GM12864 (cell line): ENCODE measurements at regions not wholly inside any gene's neighbourhood (a gene's known extent, or its start where the extent isn't known, plus 50 kb on each side); places are given as distances from the start of the nearest gene placed in this dataset.

Experiments used
- DNase-seq: peaks from one replicate; pipeline ENCODE4 v3.0.0-alpha.2; 2011; ENCODE audit warnings: low read depth
- H3K4me3 ChIP-seq: 2 replicates; pipeline ENCODE4 v1.5.1; 2011; ENCODE audit warnings: mild to moderate bottlenecking, low read depth, low read length, control low read depth
- CTCF ChIP-seq: IDR thresholded peaks from 2 replicates; pipeline ENCODE4 v1.5.1; 2011; ENCODE audit warnings: low read depth, mild to moderate bottlenecking, moderate library complexity, low read length, control low read depth, inconsistent platforms; ENCODE audit errors: missing control alignments

DNA sequence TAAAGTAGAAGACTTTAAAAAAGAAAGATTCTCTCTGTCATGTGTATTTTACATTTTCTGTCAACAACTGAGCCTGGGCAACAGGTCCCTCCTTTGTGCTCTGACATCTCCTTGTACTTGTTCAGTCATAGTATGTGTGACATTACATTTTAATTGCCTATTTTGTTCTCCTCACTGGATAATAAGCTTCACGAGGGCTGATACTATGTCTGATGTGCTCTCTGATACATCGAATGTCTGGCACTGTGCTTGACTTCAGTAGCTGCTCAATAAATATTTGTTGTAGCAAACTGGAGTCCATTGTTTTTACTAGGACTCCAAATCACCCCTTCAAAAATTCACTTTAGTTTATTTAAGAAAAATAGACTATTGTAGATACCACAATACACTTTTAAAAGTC, 482.0 kb downstream of the RASEF start:
- TF ChIP-seq CTCF, result no peak

DNA sequence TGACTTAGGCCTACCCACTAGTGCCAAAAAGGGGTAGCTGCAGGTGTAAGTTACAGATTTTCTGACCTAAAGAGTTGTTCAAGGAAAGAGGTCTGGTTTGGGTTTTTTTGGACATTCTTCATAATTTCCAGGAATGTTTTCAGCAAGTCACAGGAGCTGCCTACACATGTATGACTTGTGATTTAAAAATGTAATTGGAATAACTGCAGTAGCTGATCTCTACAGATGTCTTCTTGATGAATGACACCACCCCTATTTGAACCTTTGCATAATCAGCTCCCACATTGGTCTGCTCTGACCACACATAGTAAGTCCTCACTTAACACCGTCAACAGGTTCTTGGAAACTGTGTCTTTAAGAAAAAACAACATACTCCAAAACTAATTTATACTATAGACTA, 481.4 kb downstream of the RASEF start:
- no peak overlapping the region for H3K4me3 ChIP-seq
- no peak for DNase-seq
- TF ChIP-seq CTCF, result no peak

More for the DNA sequence above, 482.0 kb downstream of the RASEF start:
- DNase-seq, result no peak
- no peak overlapping the region for H3K4me3 ChIP-seq

DNA sequence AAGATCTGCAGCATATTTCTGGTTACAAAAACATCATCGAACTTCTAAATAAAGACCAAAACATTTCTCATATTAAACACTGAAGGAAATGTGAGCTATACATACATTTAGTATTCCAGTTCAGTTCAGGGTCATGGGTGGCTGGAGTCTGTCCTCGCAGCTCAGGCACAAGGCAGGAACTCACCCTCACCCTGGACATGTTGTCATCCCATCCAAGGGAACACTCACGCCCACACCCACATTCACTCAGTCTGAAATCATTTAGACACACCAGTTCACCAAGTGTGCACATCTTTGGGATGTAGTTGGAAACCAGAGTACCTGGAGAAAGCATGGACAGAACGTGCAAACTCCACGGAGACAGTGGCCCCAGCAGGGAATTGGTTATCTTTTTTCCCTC, 481.0 kb downstream of the RASEF start:
- DNase-seq, result no peak
- H3K4me3 ChIP-seq, result no peak overlapping the region
- no peak for TF ChIP-seq CTCF

DNA sequence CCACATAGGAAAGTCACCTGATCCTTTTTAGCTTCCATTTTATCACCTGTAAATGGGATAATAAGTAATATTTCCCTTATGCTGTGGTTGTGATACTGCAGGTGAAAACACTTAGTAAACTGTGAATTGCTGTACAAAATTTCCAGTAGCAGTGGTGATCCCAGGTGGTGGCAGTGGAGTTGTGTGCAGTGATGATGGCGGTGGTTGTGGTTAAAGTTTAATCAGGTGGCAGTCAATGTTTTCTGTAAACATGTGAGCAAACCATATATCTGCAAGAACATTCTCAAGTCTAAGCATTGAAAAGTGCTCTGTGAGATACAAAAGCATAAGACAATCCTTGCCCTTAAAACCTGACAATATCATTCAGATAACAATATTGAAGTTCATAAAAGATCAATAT, 480.2 kb downstream of the RASEF start:
- no peak for DNase-seq
- no peak for TF ChIP-seq CTCF
- no peak overlapping the region for H3K4me3 ChIP-seq

- no peak overlapping the region for H3K4me3 ChIP-seq
- no peak for TF ChIP-seq CTCF
- no peak for DNase-seq
Measured at GRCh38 chr9:82583524-82583923, 479.4 kb downstream of the RASEF start.

DNA sequence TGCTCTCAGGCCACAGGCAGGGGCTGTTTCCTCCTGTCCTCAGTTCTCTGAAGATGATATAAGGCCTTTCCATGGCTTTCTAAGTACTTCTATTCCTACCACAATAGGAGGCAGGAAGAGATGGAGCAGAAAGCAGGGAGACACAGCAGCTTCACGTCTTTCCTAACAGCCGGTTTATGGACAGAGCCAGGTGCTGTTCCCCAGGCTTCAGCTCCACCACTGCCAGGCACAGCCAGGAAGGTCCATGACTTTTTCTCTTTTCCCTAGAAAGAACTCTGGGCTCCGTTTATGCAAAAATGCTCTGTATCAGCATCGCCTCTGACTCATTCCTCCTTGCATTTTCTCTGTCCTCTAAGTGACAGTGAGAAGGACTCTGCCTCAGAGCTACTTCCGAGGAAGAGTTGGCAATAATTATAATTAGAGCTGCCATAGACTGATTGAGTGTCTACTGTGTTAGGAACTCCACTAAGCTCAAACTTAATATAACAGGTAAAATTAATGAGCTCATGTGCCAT, 478.5 kb downstream of the RASEF start:
- DNase-seq, result no peak
- no peak overlapping the region for H3K4me3 ChIP-seq
- TF ChIP-seq CTCF, result no peak

DNA sequence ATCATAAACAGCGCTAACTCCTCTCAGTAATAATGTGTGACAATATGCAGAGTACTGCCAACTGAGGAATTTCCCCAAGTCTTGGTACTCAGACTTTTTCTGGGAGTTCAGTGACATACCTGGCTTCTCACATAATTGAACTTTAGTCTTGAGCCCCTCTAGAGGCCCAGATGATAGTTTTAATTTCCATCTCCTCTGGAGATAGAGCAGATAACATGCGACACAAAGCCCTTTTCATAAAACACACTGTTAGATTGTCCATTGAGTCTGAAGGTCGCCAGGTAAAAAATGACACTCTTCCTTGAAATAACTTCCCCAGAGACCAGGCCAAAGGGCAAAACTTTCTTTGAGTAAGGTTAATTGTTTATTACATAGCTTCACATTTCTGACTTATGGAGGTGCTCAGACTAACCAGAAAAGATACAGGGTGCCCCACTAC, 476.0 kb downstream of the RASEF start:
- DNase-seq, result no peak
- TF ChIP-seq CTCF, result no peak

More for the DNA sequence above, 476.0 kb downstream of the RASEF start:
- no peak overlapping the region for H3K4me3 ChIP-seq
